ENCODE measurements at regions not wholly inside any gene's neighbourhood (a gene's known extent, or its start where the extent isn't known, plus 50 kb on each side); places are given as distances from the start of the nearest gene placed in this dataset.

- TF ChIP-seq, protein P1, sequence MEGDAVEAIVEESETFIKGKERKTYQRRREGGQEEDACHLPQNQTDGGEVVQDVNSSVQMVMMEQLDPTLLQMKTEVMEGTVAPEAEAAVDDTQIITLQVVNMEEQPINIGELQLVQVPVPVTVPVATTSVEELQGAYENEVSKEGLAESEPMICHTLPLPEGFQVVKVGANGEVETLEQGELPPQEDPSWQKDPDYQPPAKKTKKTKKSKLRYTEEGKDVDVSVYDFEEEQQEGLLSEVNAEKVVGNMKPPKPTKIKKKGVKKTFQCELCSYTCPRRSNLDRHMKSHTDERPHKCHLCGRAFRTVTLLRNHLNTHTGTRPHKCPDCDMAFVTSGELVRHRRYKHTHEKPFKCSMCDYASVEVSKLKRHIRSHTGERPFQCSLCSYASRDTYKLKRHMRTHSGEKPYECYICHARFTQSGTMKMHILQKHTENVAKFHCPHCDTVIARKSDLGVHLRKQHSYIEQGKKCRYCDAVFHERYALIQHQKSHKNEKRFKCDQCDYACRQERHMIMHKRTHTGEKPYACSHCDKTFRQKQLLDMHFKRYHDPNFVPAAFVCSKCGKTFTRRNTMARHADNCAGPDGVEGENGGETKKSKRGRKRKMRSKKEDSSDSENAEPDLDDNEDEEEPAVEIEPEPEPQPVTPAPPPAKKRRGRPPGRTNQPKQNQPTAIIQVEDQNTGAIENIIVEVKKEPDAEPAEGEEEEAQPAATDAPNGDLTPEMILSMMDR (IDR thresholded peaks at IDR 0.05), result no peak
- no peak for TF ChIP-seq POLR2A (IDR thresholded peaks at IDR 0.05)
Measured at GRCh38 chr5:4027088-4027734, 431.6 kb downstream of the IRX1 start.

All from esophagus squamous epithelium (tissue), 4 donors.